Fibroblast of peridontal ligament (primary cell): ENCODE measurements at regions not wholly inside any gene's neighbourhood (a gene's known extent, or its start where the extent isn't known, plus 50 kb on each side); places are given as distances from the start of the nearest gene placed in this dataset.
A peak's percentile ranks its signal among the peaks of the same experiment; 100 is the strongest.

Experiments
- DNase-seq: peaks from one replicate; pipeline ENCODE4 v3.0.0-alpha.2; 2010; ENCODE audit errors: extremely low read depth

GRCh38 chr12:18207266-18207665, 54.1 kb upstream of the PIK3C2G start:
- no peak for DNase-seq

GRCh38 chr12:18206198-18206597, 55.1 kb upstream of the PIK3C2G start:
- no peak for DNase-seq

GRCh38 chr12:18204053-18204452, 57.3 kb upstream of the PIK3C2G start:
- no peak for DNase-seq

- DNase-seq, result no peak
Measured at GRCh38 chr12:18192119-18192518, 69.2 kb upstream of the PIK3C2G start.

DNA sequence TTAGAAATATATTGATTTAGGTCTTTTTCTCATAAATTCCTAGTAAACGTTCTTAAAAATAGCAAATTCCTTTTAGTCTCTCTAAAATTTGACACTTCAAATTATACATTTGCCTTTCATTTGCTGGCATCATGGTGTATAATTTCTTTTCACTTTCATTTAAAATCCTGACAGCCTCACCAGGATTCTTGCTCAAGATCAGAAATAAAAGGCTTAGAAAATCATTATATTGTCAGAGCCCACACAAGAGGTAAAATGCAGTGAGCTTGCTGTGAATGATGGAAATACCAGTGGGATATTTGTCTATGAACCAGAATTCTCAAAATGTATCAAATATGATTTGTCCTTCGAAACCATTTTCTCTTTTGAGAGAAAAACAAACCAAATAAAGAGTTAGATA, 78.2 kb upstream of the PIK3C2G start:
- DNase-seq, result no peak

DNA sequence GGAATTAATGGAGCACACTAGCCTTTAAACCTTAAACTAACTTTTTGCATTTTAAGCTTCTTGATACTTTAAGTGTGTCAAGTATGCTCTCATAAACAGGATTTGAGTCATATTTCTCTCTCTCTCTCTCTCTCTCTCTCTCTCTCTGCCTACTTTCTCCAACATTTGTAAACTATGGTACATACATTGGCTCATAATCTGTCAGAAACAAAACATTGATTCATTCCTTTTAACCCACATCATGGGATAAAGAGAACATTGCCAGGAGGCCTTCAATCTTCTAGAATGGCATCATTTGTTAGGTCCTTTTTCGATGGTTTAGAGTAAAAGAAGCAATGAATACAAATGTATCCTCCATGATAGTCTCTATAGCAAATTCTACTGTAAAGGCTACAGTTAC, 81.6 kb upstream of the RERGL start:
- peak; percentile 76 for DNase-seq

- no peak for DNase-seq
Measured at GRCh38 chr12:18168016-18168415, 78.0 kb upstream of the RERGL start.

- DNase-seq, result no peak
Measured at GRCh38 chr12:18165889-18166288, 75.9 kb upstream of the RERGL start.

GRCh38 chr12:18165422-18165871, 75.5 kb upstream of the RERGL start:
- DNase-seq, result peak; percentile 49

GRCh38 chr12:18160901-18161300, 70.9 kb upstream of the RERGL start:
- no peak for DNase-seq

DNA sequence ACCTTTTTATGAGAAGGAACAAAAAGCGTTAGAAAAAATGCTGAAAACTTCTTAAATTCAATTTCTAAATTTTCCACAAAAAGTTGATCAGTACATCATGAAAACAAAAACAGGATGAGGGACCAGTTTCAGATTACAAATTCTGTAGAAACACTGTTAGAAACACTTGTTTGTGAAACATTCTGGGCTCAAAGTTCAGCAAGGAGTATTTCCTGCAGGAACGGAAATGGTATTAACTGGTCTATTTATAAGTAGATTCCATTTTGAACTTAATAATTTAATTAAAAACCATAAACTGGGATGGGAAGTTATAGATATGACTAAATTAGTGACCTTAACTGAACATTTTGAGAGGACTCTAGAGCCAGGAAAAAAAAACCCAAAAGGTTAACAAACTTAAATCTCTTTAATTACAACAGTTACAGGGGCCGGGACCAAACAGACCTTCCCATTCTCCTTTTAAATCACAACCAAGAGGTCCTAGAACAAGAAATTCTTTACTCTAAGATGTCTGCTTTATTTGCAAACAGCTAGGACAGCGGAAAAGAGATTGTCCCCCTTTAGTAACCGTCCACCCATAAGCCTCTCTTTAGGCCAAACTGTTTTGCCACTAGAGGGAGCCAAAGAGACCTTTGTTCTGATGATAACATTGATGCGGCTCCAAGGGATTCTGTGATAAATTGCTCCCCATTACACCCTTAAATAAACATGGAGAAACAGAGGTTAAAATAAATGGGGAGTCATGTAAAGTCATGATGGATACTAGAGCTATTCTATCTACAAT, 69.0 kb upstream of the RERGL start:
- DNase-seq, result peak; percentile 45

- no peak for DNase-seq
Measured at GRCh38 chr12:18153826-18154225, 63.8 kb upstream of the RERGL start.

GRCh38 chr12:18151036-18151435, 61.0 kb upstream of the RERGL start:
- no peak for DNase-seq

GRCh38 chr12:18148961-18149360, 59.0 kb upstream of the RERGL start:
- DNase-seq, result no peak

GRCh38 chr12:18146363-18146762, 56.4 kb upstream of the RERGL start:
- no peak for DNase-seq

DNA sequence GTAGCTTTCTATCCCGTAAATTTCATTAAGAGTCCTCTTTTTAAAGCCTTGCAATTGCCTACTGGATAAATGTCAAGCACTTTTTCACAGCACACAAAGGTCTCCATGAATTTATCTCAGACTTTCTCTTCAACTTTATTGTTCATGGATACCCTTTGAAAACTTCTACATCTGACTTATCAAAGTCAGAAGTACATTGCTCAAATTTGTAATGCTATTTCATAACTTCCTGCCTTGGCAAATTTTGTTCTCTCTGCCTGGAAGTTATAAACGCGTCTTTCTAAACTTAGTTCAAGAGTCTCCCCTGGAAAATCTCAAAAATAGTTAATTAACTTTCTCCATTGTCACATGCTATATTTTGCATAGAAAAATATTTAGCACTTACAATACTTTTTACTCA, 55.9 kb upstream of the RERGL start:
- no peak for DNase-seq

DNA sequence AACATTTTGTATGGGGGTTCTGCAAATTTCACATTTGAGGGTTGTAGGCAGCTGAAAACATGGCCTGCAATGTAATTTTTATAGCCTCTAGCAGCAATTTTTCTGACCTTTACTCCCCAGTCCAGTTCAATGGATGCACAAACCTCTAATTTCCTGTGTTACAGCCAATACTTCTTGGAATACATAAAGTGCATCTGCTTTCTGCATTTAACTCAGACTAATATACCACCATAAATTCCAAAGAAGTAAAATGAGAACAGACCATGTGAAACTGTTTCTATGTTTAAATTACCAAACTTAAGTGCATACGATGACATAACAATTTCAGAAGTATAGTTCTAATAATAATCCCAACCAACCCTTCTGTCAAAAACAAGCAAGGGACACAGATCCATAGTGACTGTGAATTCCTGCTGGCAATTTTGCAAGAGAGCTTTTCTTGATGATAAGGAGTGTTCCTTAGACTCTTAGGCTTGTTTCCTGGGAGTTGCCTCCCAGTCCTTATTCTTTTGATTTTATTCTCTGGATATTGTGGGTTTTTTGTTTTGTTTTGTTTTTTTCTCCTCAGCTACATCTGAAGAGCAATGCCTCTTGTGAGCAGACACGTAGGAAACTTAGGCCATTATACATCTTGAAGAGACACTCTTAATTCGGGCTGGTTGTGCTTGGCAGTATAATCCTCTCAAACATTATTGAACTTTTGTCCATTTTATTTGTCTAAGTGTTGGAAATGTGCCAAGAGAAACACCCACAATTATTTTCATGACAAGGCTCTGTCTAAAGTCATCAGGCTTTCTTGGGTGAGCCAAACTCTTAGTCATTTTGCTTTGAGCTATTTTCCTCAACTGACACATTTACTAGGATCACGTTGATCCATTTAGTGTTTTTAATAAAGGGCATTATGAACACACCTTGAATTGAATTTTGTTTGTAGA, 51.3 kb upstream of the RERGL start:
- DNase-seq, result peak; percentile 19

- peak; percentile 71 for DNase-seq
Measured at GRCh38 chr12:18139989-18140596, 50.1 kb upstream of the RERGL start.
